ENCODE measurements at regions not wholly inside any gene's neighbourhood (a gene's known extent, or its start where the extent isn't known, plus 50 kb on each side); places are given as distances from the start of the nearest gene placed in this dataset.
"Not testable (repeated sequence)": the region's sequence is repeated elsewhere in the genome, so short reads cannot be mapped to it uniquely, and the experiment has no call there.

- DNase-seq (ENCODE audit: low spot score) = no peak
Observed at GRCh38 chr7:9210114-9210513, 776.7 kb downstream of the NXPH1 start.

- no peak for DNase-seq (ENCODE audit: low spot score)
Observed at GRCh38 chr7:9217204-9217603, 783.8 kb downstream of the NXPH1 start.

- DNase-seq (ENCODE audit: low spot score) = no peak
Observed at GRCh38 chr7:9226500-9226899, 793.1 kb downstream of the NXPH1 start.

GRCh38 chr7:9231630-9232121 is 798.3 kb downstream of the NXPH1 start:
- DNase-seq (ENCODE audit: low spot score) = no peak

GRCh38 chr7:9240001-9240400 is 806.6 kb downstream of the NXPH1 start:
- no peak for DNase-seq (ENCODE audit: low spot score)

GRCh38 chr7:9241826-9242225 is 808.4 kb downstream of the NXPH1 start:
- no peak for DNase-seq (ENCODE audit: low spot score)

- no peak for DNase-seq (ENCODE audit: low spot score)
Observed at GRCh38 chr7:9242636-9243035, 809.2 kb downstream of the NXPH1 start.

GRCh38 chr7:9250876-9251275 is 817.5 kb downstream of the NXPH1 start:
- no peak for DNase-seq (ENCODE audit: low spot score)

- DNase-seq (ENCODE audit: low spot score) = no peak
Observed at GRCh38 chr7:9264395-9264794, 831.0 kb downstream of the NXPH1 start.

- no peak for DNase-seq (ENCODE audit: low spot score)
Observed at GRCh38 chr7:9280088-9280487, 846.7 kb downstream of the NXPH1 start.

GRCh38 chr7:9283246-9283645 is 849.8 kb downstream of the NXPH1 start:
- no peak for DNase-seq (ENCODE audit: low spot score)

- DNase-seq (ENCODE audit: low spot score) = no peak
Observed at GRCh38 chr7:9302436-9302835, 869.0 kb downstream of the NXPH1 start.

GRCh38 chr7:9307131-9307530 is 873.7 kb downstream of the NXPH1 start:
- DNase-seq (ENCODE audit: low spot score) = no peak

GRCh38 chr7:9324513-9324912 is 891.1 kb downstream of the NXPH1 start:
- no peak for DNase-seq (ENCODE audit: low spot score)

GRCh38 chr7:9328296-9328695 is 894.9 kb downstream of the NXPH1 start:
- DNase-seq (ENCODE audit: low spot score) = no peak

GRCh38 chr7:9349625-9350024 is 916.2 kb downstream of the NXPH1 start:
- no peak for DNase-seq (ENCODE audit: low spot score)

- no peak for DNase-seq (ENCODE audit: low spot score)
Observed at GRCh38 chr7:9391221-9391620, 957.8 kb downstream of the NXPH1 start.

- DNase-seq (ENCODE audit: low spot score) = no peak
Observed at GRCh38 chr7:9391984-9392383, 958.6 kb downstream of the NXPH1 start.

- DNase-seq (ENCODE audit: low spot score) = not testable (repeated sequence)
Observed at GRCh38 chr7:9404386-9404785, 971.0 kb downstream of the NXPH1 start.

- DNase-seq (ENCODE audit: low spot score) = no peak
Observed at GRCh38 chr7:9407816-9408215, 974.4 kb downstream of the NXPH1 start.

- no peak for DNase-seq (ENCODE audit: low spot score)
Observed at GRCh38 chr7:9453521-9453920, 1020.1 kb downstream of the NXPH1 start.

- no peak for DNase-seq (ENCODE audit: low spot score)
Observed at GRCh38 chr7:9488555-9488954, 1055.1 kb downstream of the NXPH1 start.

- DNase-seq (ENCODE audit: low spot score) = no peak
Observed at GRCh38 chr7:9498303-9498702, 1064.9 kb downstream of the NXPH1 start.

- no peak for DNase-seq (ENCODE audit: low spot score)
Observed at GRCh38 chr7:9502269-9502668, 1068.9 kb downstream of the NXPH1 start.

- no peak for DNase-seq (ENCODE audit: low spot score)
Observed at GRCh38 chr7:9504678-9505077, 1071.3 kb downstream of the NXPH1 start.
